ENCODE measurements at regions not wholly inside any gene's neighbourhood (a gene's known extent, or its start where the extent isn't known, plus 50 kb on each side); places are given as distances from the start of the nearest gene placed in this dataset.

DNA sequence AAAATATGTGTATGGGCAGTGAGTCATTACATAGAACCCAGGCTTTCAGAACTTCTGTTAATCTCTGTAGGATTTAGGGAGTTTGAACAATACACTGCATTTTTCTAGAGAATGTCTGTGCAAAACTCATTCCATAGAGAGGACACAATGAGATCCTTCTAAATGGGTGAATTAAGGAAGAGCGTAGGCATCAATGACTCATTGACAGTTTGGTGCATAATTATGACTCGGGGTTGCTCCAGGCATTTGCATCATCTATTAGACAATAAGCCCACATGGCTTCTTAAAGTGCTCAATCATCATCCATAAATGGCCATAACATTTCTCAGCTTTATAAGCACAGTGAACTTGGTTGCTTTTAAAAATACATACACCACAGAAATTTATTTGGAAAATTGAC is 625.5 kb downstream of the CDH26 start:
- DNase-seq: no peak
- H4K20me1 ChIP-seq (ENCODE audit: low read length): no peaks in the 10 kb centered on the region
- H3K4me1 ChIP-seq (ENCODE audit: insufficient read depth, low read length): no peaks in the 10 kb centered on the region
- H3K9me3 ChIP-seq (ENCODE audit: low read length): peaks cover 5% of the 10 kb centered on the region
- POLR2A ChIA-PET (ENCODE audit: unreplicated experiment): no interaction called here
- no peak overlapping the region for H3K4me2 ChIP-seq (ENCODE audit: low read length)
- intact Hi-C loops (cut with micrococcal nuclease): no loop called here
- no peaks in the 10 kb centered on the region for H3K36me3 ChIP-seq (ENCODE audit: low read depth, low read length)
- H3K27ac ChIP-seq (ENCODE audit: low read length): no peak overlapping the region
- H3K79me2 ChIP-seq (ENCODE audit: low read length): no peaks in the 10 kb centered on the region
- H3K9me2 ChIP-seq (replicated peaks; ENCODE audit: low read length): no peaks in the 10 kb centered on the region
- no peaks in the 10 kb centered on the region for H3K27me3 ChIP-seq (ENCODE audit: low read length)
- TF ChIP-seq, protein P1, sequence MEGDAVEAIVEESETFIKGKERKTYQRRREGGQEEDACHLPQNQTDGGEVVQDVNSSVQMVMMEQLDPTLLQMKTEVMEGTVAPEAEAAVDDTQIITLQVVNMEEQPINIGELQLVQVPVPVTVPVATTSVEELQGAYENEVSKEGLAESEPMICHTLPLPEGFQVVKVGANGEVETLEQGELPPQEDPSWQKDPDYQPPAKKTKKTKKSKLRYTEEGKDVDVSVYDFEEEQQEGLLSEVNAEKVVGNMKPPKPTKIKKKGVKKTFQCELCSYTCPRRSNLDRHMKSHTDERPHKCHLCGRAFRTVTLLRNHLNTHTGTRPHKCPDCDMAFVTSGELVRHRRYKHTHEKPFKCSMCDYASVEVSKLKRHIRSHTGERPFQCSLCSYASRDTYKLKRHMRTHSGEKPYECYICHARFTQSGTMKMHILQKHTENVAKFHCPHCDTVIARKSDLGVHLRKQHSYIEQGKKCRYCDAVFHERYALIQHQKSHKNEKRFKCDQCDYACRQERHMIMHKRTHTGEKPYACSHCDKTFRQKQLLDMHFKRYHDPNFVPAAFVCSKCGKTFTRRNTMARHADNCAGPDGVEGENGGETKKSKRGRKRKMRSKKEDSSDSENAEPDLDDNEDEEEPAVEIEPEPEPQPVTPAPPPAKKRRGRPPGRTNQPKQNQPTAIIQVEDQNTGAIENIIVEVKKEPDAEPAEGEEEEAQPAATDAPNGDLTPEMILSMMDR (conservative IDR thresholded peaks at IDR 0.05; ENCODE audit: low read depth, low read length): no peak
- TF ChIP-seq EZH2 (IDR thresholded peaks at IDR 0.05; ENCODE audit: low read length, unreplicated experiment) (no peak), EZH2phosphoT487 (IDR thresholded peaks at IDR 0.05; ENCODE audit: borderline replicate concordance, low read length) (no peak)
- no peaks in the 10 kb centered on the region for H3F3A ChIP-seq (ENCODE audit: low read length, unreplicated experiment)
- CTCF ChIA-PET: no interaction called here
- no TSS peak for BruUV-seq (replicated peaks)
- ATAC-seq: no peak
- H3K4me3 ChIP-seq (ENCODE audit: low read length): no peak overlapping the region
- H3K9ac ChIP-seq (ENCODE audit: low read length): no peak overlapping the region
- no peak overlapping the region for H2AFZ ChIP-seq (ENCODE audit: low read length)

DNA sequence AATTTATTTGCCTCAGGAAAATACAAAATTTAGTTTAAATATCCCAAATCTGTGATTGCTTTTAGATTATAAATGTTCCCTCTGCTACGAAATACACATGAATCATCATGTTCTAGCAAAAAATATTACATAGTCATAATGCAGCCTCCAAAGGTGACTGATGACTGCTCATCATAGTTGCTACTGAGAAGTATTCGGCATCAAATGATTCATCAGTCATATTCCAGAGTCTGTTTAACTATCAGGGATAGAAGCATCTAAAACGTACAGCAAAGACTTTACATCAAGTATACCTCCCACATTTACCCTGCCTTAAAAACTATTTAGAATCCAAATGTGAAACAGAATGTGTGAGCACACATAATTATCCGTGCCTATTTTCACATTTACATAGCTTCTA is 626.0 kb downstream of the CDH26 start:
- H3K36me3 ChIP-seq (ENCODE audit: low read depth, low read length): no peaks in the 10 kb centered on the region
- no peak overlapping the region for H2AFZ ChIP-seq (ENCODE audit: low read length)
- no TSS peak for BruUV-seq (replicated peaks)
- TF ChIP-seq EZH2phosphoT487 (IDR thresholded peaks at IDR 0.05; ENCODE audit: borderline replicate concordance, low read length) (no peak), EZH2 (IDR thresholded peaks at IDR 0.05; ENCODE audit: low read length, unreplicated experiment) (no peak)
- TF ChIP-seq, protein P1 (conservative IDR thresholded peaks at IDR 0.05; ENCODE audit: low read depth, low read length): no peak
- H3K27me3 ChIP-seq (ENCODE audit: low read length): no peaks in the 10 kb centered on the region
- ATAC-seq (no peak), DNase-seq (no peak)
- H3K4me3 ChIP-seq (ENCODE audit: low read length): no peak overlapping the region
- CTCF ChIA-PET: no interaction called here
- no peaks in the 10 kb centered on the region for H3K4me1 ChIP-seq (ENCODE audit: insufficient read depth, low read length)
- intact Hi-C loops (cut with micrococcal nuclease): no loop called here
- no peak overlapping the region for H3K4me2 ChIP-seq (ENCODE audit: low read length)
- no peak overlapping the region for H3K9ac ChIP-seq (ENCODE audit: low read length)
- H3K79me2 ChIP-seq (ENCODE audit: low read length): no peaks in the 10 kb centered on the region
- H3F3A ChIP-seq (ENCODE audit: low read length, unreplicated experiment): no peaks in the 10 kb centered on the region
- peaks cover 5% of the 10 kb centered on the region for H3K9me3 ChIP-seq (ENCODE audit: low read length)
- H3K9me2 ChIP-seq (replicated peaks; ENCODE audit: low read length): no peaks in the 10 kb centered on the region
- H4K20me1 ChIP-seq (ENCODE audit: low read length): no peaks in the 10 kb centered on the region
- POLR2A ChIA-PET (ENCODE audit: unreplicated experiment): no interaction called here
- no peak overlapping the region for H3K27ac ChIP-seq (ENCODE audit: low read length)

DNA sequence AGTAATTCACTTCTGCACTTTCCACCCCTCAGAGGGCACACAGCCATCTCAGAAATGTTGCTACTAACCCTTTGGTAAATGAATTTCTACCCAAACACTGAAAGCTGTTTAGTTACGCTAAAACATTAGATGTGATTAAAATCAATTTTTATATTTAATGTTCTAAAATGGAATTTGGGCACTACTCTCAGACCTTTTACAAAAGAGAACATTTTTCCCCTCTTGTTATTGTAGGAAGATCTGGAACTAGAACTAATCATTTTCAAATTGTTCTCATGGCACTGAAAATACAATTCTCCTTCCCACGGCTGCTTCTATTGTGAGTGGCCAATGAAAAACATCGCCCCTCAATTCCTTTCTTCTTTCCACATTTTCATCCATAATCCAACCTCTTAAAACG is 627.4 kb downstream of the CDH26 start:
- peaks cover 5% of the 10 kb centered on the region for H3K9me3 ChIP-seq (ENCODE audit: low read length)
- no peaks in the 10 kb centered on the region for H3K27me3 ChIP-seq (ENCODE audit: low read length)
- no peak for DNase-seq
- intact Hi-C loops (cut with micrococcal nuclease): no loop called here
- H3K79me2 ChIP-seq (ENCODE audit: low read length): no peaks in the 10 kb centered on the region
- no peaks in the 10 kb centered on the region for H3F3A ChIP-seq (ENCODE audit: low read length, unreplicated experiment)
- no peaks in the 10 kb centered on the region for H3K36me3 ChIP-seq (ENCODE audit: low read depth, low read length)
- H2AFZ ChIP-seq (ENCODE audit: low read length): no peak overlapping the region
- no peak overlapping the region for H3K9ac ChIP-seq (ENCODE audit: low read length)
- ChIA-PET CTCF (no interaction called here), POLR2A (ENCODE audit: unreplicated experiment) (no interaction called here)
- H4K20me1 ChIP-seq (ENCODE audit: low read length): no peaks in the 10 kb centered on the region
- no TSS peak for BruUV-seq (replicated peaks)
- no peak for ATAC-seq
- no peak for TF ChIP-seq EZH2phosphoT487 (IDR thresholded peaks at IDR 0.05; ENCODE audit: borderline replicate concordance, low read length)
- TF ChIP-seq, protein P1 (conservative IDR thresholded peaks at IDR 0.05; ENCODE audit: low read depth, low read length): no peak
- TF ChIP-seq EZH2 (IDR thresholded peaks at IDR 0.05; ENCODE audit: low read length, unreplicated experiment): no peak
- H3K4me3 ChIP-seq (ENCODE audit: low read length): no peak overlapping the region
- no peak overlapping the region for H3K27ac ChIP-seq (ENCODE audit: low read length)
- H3K4me2 ChIP-seq (ENCODE audit: low read length): no peak overlapping the region
- no peaks in the 10 kb centered on the region for H3K9me2 ChIP-seq (replicated peaks; ENCODE audit: low read length)
- no peaks in the 10 kb centered on the region for H3K4me1 ChIP-seq (ENCODE audit: insufficient read depth, low read length)
